ENCODE measurements at regions not wholly inside any gene's neighbourhood (a gene's known extent, or its start where the extent isn't known, plus 50 kb on each side); places are given as distances from the start of the nearest gene placed in this dataset.

- Histone ChIP-seq H3K9me3 (no peaks in the 10 kb centered on the region), H3K4me3 (no peak overlapping the region), H3K27ac (no peak overlapping the region), H3K4me1 (no peaks in the 10 kb centered on the region), H3K36me3 (no peaks in the 10 kb centered on the region), H3K27me3 (no peaks in the 10 kb centered on the region)
- WGBS, 5 donors, result 76 to 81% (median 78%) methylated on average over 5 of the region's 5 CpGs
- intact Hi-C loops (cut with DNase I; ENCODE audit: low total_unique reads), result no loop called here
- no peak for DNase-seq
- TF ChIP-seq, protein P1, sequence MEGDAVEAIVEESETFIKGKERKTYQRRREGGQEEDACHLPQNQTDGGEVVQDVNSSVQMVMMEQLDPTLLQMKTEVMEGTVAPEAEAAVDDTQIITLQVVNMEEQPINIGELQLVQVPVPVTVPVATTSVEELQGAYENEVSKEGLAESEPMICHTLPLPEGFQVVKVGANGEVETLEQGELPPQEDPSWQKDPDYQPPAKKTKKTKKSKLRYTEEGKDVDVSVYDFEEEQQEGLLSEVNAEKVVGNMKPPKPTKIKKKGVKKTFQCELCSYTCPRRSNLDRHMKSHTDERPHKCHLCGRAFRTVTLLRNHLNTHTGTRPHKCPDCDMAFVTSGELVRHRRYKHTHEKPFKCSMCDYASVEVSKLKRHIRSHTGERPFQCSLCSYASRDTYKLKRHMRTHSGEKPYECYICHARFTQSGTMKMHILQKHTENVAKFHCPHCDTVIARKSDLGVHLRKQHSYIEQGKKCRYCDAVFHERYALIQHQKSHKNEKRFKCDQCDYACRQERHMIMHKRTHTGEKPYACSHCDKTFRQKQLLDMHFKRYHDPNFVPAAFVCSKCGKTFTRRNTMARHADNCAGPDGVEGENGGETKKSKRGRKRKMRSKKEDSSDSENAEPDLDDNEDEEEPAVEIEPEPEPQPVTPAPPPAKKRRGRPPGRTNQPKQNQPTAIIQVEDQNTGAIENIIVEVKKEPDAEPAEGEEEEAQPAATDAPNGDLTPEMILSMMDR (IDR thresholded peaks at IDR 0.05), result no peak
- TF ChIP-seq POLR2AphosphoS5 (IDR thresholded peaks at IDR 0.05), result no peak
Observed at GRCh38 chr2:188119112-188119838, 172.4 kb upstream of the GULP1 start.

- H3K4me1 ChIP-seq, result no peaks in the 10 kb centered on the region
- no peak overlapping the region for H3K27ac ChIP-seq
- DNase-seq, result no peak
- H3K36me3 ChIP-seq, result no peaks in the 10 kb centered on the region
- no peaks in the 10 kb centered on the region for H3K9me3 ChIP-seq
- no peaks in the 10 kb centered on the region for H3K27me3 ChIP-seq
- intact Hi-C loops (cut with DNase I; ENCODE audit: low total_unique reads), result no loop called here
- TF ChIP-seq EP300 (IDR thresholded peaks at IDR 0.05) (no peak), POLR2AphosphoS5 (IDR thresholded peaks at IDR 0.05) (no peak), POLR2A (IDR thresholded peaks at IDR 0.05) (no peak)
- TF ChIP-seq, protein P1 (IDR thresholded peaks at IDR 0.05), result no peak
- H3K4me3 ChIP-seq, result no peak overlapping the region
Observed at GRCh38 chr2:188122985-188123384, 168.7 kb upstream of the GULP1 start.

GRCh38 chr2:188129677-188130076, 162.0 kb upstream of the GULP1 start:
- Histone ChIP-seq H3K27me3 (no peaks in the 10 kb centered on the region), H3K27ac (no peak overlapping the region), H3K4me3 (no peak overlapping the region), H3K36me3 (no peaks in the 10 kb centered on the region), H3K4me1 (no peaks in the 10 kb centered on the region), H3K9me3 (no peaks in the 10 kb centered on the region)
- TF ChIP-seq EP300 (IDR thresholded peaks at IDR 0.05) (no peak), POLR2AphosphoS5 (IDR thresholded peaks at IDR 0.05) (no peak), POLR2A (IDR thresholded peaks at IDR 0.05) (no peak)
- TF ChIP-seq, protein P1 (IDR thresholded peaks at IDR 0.05), result no peak
- 70 to 79% (median 72%) methylated on average over 4 of the region's 4 CpGs for WGBS, 5 donors
- no peak for DNase-seq
- intact Hi-C loops (cut with DNase I; ENCODE audit: low total_unique reads), result no loop called here

- H3K27me3 ChIP-seq, result no peaks in the 10 kb centered on the region
- no peak overlapping the region for H3K27ac ChIP-seq
- intact Hi-C loops (cut with DNase I; ENCODE audit: low total_unique reads), result no loop called here
- no peaks in the 10 kb centered on the region for H3K9me3 ChIP-seq
- TF ChIP-seq POLR2AphosphoS5 (IDR thresholded peaks at IDR 0.05), result no peak
- TF ChIP-seq POLR2A (IDR thresholded peaks at IDR 0.05), result no peak
- TF ChIP-seq, protein P1 (IDR thresholded peaks at IDR 0.05), result no peak
- no peak for TF ChIP-seq EP300 (IDR thresholded peaks at IDR 0.05)
- DNase-seq, result no peak
- no peaks in the 10 kb centered on the region for H3K36me3 ChIP-seq
- H3K4me1 ChIP-seq, result no peaks in the 10 kb centered on the region
- H3K4me3 ChIP-seq, result no peak overlapping the region
Observed at GRCh38 chr2:188130317-188130716, 161.4 kb upstream of the GULP1 start.

Data from stomach (tissue), 8 donors.